RPMI7951 (cell line): ENCODE measurements at regions not wholly inside any gene's neighbourhood (a gene's known extent, or its start where the extent isn't known, plus 50 kb on each side); places are given as distances from the start of the nearest gene placed in this dataset.
"Not testable (repeated sequence)": the region's sequence is repeated elsewhere in the genome, so short reads cannot be mapped to it uniquely, and the experiment has no call there.

Experiments
- DNase-seq: peaks from one replicate; pipeline ENCODE4 v3.0.0-alpha.2; 2012; ENCODE audit warnings: low read depth

DNA sequence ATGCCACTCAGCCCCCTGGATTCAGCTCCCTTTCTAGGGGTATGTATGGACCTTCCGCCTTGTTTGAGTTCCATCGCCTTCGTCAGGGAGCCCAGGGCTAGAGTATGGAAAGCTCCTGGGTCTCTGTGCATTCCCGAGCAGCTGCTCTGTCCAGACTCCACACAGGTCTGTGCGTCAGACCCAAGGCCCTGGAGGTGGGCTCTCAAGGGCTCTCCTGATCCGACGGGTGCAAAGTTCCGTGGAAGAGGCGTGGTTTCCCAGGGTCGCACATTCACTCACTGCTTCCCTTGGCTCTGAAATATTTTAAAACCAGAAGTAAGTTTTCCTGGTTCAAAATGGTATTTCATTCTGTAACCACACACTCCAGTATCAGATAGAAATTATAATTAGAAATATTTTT, 863.2 kb downstream of the TRIML1 start:
- peak; percentile 26 for DNase-seq

DNA sequence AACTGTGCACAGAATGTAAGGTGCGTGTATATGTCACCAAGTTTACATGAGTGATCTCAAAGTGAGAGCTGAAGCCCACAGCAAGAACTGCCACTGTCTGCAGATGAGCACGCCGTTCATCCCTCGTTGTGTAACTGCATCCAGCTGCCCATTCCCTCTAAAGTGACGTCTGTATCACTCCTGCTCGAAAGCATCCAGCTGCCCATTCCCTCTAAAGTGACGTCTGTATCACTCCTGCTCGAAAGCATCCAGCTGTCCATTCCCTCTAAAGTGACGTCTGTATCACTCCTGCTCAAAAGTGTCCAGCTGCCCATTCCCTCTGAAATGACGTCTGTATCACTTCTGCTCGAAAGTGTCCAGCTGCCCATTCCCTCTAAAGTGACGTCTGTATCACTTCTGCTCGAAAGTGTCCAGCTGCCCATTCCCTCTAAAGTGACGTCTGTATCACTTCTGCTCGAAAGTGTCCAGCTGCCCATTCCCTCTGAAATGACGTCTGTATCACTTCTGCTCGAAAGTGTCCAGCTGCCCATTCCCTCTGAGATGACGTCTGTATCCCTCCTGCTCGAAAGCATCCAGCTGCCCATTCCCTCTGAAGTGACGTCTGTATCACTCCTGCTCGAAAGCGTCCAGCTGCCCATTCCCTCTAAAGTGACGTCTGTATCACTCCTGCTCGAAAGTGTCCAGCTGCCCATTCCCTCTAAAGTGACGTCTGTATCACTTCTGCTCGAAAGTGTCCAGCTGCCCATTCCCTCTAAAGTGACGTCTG, 871.4 kb downstream of the TRIML1 start:
- DNase-seq: not testable (repeated sequence)

DNA sequence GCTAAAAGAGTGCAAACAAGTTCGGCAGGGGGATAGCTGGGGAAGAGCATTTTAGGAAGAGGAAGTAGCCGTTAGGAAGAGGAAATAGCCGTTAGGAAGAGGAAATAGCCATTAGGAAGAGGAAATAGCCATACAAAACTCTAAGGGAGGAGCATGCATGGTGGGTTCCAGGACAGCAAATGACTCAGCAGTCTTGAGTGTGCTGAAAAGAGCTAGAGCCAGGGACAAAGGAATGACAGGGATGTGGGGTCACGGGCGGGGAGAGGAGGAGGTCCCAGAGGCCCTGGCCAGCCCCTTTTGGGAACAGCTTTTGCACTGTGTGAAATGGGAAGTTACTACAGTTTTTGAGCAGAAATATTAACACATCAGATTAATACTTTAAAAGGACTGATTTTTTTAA, 882.6 kb downstream of the TRIML1 start:
- peak; percentile 46 for DNase-seq

DNA sequence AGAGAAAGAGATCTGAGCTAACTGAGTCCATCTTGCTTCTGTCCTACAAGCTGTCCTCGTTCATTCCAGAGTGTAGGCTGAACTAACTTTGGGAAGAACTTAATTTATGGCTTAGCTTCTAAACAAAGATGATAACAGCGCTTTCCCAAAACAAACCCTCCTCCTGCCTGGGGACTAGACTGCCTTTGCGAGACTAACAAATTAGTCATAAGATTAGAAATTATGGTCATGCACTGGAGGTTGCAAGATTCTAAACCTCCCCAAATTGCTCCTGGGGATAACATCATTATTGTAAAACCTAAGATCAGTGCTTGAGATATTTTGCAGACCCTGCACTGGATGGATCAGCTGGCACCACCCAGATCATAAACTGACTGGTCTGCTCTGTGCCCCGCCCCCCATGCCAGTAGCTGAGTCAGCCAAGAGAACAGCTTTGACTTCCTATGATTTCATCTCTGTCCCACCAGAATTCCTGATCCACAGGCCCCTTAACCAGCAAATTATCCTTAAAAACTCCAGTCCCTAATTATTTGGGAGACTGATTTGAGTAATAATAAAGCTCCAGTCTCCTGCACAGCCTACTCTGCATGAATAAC, 883.3 kb downstream of the TRIML1 start:
- DNase-seq: peak; percentile 52

DNA sequence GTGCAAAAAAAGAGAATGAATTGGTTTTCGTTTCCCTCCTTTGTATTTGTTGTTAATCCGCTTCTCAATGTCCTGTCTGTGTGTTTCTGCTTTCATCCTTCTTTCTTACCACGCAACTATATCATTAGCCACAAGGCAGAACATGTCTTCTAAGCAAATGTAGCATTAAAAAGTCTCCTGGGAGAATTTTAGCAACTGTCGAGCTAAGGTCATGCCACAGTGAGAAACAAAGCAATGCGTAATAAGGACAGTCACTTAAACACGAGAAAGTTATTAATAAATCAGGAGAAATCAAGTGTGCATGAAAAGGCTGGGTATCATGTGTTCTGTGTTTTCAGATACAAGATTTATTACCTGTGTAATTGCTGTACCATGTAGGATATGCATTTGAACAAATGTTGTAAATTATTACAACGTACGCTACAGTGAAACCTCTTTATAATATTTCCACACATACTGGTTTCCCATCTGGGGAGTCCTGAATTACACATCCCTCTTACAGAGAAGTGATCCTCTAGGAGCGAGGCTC, 890.8 kb downstream of the TRIML1 start:
- DNase-seq: no peak

DNA sequence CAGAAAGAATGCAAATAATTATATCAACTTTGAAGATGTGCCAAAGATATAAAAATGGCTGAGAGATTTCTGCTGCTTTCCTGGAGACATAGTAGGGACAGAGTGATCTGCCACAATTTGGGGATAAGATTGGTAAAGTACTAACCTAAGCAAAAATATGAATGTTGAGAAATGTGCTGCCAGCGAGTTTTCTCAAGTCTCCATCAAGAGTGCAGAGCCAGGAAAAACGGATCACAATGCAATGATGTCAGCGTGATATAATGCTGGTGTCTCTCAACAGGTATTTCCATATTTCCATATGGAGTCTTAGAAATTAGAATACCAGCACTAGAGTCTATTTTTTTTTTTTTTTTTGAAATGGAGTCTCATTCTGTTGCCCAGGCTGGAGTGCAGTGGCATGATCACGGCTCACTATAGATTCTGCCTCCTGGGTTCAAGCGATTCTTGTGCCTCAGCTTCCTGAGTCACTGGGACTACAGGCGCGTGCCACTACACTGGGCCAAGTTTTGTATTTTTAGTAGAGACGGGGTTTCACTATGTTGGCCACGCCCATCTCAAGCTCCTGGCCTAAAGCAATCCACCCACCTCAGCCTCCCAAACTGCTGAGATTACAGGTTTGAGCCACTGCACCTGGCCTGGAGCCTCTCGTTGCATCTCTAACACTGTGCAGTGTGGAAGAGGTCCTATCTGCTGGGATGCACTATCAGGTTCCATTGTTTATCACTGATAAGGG, 893.5 kb downstream of the TRIML1 start:
- no peak for DNase-seq

DNA sequence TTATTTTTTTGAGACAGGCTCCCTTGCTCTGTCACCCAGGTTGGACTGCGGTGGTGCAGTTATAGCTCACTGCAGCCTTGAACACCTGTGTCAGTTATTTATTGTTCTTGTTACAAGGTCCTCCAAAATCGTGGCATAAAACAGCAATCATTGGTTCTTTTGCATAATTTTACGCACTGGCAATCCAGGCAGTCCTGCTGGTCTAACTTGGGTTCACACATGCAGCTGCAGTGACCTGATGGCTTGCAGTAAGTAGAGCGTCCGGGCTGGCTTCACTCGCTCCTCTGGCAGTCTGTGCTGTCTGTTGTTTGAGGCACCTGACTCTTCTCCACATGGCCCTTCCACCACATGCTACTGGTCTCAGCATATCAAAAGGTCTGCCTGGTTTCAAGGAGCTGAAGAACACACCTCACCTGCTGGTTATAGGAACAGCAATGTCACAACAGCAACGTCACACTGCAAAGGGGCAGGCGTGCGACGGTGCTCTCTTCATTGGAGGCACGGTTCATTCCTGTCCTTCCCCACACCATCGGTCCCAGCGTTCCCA, 894.6 kb downstream of the TRIML1 start:
- DNase-seq: no peak

DNA sequence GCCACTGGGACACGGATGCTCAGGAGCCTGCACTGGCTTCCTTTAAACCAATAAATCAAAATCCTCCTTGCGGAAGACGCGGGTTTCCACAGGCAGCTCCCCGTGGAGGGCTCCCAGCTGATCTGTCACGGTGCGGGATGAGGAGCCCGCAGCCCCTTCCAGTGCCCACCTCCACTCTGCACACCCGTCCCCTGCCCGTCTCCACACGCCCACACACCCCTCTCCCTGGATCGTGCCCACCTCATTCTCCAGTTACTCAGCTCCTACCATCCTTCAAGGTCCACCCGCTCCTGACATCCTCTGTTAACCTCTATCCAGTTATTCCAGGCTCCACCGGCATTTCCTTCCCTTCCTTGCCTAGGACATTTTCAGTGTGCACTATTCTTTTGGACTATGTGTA, 895.9 kb downstream of the TRIML1 start:
- DNase-seq: no peak

DNA sequence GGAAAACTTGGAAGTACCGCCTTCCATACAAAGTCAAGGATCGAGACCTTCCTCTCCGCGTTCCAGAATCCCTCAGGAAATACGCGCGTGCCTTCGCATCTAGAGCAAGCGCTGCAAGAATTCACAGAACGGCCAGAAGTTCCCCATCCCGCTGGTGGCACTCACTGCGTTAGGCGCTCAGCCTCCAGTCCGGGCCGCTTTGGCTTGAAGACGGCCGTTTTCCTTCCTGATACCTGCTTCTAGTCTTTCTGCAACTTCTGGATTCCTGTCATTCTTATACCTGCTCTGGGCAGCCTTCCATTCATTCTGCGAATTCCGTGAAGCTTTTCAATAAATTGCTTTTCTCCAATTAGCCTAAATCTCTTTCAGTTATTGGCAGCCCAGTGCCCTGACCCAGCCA, 896.4 kb downstream of the TRIML1 start:
- no peak for DNase-seq

DNA sequence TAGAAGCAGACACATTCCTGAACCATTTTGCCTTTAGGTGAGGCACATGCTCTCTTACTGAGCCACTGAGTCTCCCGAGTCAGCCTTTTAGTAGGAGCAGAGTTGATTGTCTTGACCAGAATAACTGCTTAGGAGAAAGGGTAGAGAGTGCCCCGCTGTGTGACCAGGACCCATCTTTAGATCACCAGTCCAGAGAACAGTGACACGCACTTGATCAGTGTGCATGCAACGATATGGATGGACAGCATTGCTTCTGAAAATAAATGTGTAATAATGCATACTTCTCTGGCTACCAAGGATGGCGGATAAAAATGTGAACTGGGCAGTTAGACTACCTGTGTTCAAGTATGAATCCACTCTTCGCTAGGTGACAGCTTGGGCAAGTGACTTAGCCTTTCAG, 897.7 kb downstream of the TRIML1 start:
- no peak for DNase-seq

DNA sequence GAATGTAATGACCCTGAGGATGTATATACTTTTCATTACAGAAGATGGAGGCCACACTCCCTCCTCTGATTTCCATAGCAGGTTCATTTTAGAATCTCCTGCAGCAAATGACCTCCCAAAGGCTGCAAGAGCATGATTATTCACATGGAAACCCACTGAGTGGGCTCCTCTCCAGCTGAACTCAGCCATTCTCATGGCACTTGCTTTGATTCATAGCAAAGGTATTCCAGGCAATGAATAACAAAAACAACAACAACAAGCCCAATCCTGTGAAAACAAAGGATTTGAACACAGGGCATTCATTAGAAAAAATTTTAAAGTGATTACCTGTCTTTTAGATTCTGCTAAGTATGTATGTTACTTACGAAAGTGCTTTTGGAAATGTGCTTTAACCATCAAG, 894.0 kb upstream of the FRG1 start:
- DNase-seq: no peak

DNA sequence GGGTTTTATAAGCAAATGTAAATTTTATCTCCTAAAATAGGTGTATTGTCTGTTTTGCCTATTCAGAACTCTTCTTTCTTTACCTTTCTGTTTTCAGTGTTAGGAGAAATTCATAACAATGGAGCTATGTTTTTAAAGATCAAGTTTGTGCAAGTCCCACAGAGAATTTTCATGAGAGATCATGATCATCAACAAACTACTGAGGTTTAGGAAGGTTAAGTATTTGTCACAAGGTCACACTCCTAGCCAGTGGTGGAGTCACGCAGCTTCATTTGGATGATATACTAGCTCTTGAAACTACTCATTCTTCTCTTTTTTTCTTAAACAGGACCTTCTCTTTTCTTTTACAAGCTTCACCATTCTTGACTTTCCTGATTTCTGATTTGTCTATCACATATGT, 892.6 kb upstream of the FRG1 start:
- no peak for DNase-seq

DNA sequence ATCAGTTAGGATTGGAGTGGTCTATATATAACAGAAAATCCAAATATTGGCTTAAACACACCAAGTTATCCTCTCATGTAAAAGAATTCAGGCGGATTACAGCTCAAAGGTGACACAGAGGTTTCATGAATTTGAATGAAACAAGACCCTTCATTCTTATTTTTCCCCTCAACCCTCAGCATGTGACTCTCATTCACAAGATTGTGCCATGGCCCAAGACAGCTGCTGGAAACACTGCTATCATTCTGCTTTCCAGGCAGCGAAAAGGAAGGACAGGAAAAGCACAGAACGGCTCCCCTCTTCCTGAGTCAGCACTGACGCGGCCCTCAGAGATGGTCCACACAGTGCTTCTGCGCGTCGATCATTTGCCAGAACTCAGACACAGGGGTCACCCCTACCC, 891.0 kb upstream of the FRG1 start:
- DNase-seq: no peak

DNA sequence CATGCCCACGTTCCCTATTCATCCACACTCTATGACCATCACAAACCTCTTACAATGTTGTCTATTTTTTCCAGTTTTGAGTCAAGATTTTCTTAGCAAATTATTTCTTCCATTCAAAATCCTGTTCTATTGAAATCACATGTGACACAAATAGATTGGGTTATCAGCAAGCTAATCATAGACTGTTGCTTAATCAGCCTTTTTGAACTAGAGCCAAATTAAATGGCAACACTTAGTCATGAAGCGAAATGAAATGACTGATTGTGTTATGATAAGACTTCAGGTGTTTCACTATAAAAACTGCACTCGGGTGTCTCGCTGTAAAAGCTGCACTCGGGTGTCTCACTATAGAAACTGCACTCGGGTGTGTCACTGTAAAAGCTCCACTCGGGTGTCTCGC, 890.0 kb upstream of the FRG1 start:
- DNase-seq: no peak

DNA sequence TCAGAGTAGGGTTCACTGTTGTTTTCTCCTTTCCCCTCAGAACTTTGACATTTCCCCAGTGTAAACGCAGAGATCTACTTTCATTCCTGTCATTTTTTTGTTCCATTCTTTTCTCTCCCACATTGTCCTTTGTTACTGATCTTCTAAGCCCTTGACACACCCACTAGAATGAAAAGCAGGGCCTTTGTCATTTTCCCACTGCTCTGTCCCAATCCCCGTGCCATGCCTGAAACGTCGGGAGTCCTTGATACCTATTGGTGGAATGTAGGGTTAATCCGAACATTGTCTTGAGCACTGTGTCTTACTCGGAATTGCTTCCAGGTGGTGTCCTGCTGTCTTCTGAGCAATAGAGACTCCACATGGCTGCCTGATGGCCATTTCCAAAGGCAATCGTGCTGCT, 887.1 kb upstream of the FRG1 start:
- DNase-seq: no peak

DNA sequence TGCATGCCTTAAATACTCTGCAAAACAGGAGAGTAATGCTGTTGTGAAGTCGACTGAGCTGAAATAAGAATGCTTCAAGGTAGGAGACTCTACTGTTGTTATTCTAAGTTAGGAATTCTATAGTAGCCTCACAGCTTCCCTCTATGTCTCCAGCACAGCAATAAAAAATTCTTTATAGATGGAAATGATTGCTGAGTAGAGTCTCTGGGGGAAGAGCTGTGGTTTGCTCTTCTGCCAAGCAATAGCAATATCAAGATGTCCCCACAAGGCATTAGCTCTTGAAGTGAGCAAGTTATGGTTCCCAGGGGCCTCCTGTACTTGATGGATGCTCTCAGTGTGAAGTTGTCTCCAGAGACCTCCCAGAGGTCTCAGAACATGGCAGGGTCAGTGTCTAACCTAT, 880.6 kb upstream of the FRG1 start:
- no peak for DNase-seq

DNA sequence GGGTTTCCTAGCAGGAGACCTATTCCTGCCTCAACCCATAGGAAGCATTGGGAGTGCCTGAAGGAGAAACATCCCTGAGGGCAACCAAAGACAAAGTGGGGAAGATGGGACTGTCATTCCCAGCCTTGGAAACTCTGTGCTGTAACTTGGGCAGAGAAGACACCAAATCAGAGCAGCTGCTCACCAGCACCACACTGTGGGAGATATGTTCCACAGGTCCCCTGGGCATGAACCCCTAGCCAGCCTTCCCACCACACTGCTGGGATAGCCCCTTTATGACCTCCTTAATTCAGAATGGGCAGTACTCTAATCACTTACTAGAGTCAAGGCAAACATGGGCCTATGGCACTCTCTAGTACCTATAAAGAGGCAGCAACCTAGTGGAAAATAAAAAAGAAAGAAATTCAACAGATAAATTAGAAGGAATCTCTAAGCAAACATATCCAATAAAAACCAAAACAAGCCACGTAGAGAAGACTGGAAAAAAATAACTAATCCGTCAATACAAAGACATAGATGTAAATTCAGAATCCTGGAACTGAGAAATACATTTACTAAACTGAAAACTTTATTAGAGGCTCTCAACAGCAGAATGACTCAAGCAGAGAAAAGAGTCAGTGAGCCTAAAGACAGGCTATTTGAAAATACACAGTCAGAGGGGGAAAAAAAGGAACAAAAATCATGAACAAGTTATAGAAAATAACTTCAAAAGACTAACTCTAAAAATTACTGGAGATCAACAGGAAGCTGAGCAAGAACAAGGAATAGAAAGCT, 878.4 kb upstream of the FRG1 start:
- no peak for DNase-seq

DNA sequence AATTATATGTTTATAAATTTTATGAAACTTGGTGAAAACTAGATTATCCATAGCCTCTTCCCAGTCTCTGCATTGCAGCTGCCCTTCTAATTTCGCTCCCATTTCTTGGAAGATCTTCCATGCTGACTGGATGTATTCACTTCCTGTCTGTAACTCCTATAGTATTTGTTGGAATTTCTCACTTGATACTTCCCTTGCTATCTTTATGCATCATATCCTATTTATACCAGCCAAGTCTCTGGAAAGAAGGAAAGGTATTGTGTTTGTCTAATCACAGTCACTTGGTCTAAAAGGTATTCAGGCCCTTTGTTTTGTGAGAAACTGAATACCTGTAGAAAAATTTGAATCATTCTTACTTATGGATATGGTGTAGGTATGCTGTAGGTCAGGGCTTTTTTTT, 870.9 kb upstream of the FRG1 start:
- no peak for DNase-seq

DNA sequence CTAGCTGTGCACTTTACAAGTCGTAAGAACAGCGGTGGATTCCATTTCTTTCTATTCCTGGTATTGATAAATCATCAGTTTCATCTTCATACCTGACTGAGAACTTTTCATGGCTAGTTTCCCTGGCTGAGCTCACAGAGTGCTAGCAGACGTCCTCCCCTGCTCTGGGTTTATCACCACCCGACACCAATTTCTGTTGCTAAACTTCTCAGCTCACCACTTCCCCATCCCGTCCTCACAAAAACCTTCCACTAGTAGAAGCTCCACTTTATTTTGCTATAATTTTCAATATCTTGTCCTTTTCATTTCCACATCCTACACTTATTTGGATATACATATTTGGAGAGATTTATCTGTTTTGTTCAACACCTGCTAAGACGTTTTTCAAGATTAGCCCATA, 869.4 kb upstream of the FRG1 start:
- no peak for DNase-seq

DNA sequence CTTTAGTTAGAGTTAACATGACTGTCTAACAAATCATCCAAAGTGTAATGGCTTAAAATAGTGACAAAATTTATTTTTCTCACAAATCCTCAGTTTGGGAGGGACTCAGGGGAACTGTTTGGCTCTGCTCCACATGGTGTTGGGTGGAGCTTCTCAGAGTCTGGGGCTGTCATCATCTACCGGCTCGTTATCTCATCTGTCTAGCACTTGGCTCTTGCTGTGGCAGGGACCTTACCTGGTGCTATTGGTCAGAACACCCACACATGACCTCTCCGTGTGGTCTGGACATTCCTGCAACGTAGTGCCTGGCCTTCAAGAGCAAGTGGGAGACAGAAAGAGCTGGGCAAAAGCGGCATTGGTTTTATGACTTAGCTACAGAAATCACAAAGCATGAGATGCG, 866.9 kb upstream of the FRG1 start:
- no peak for DNase-seq

DNA sequence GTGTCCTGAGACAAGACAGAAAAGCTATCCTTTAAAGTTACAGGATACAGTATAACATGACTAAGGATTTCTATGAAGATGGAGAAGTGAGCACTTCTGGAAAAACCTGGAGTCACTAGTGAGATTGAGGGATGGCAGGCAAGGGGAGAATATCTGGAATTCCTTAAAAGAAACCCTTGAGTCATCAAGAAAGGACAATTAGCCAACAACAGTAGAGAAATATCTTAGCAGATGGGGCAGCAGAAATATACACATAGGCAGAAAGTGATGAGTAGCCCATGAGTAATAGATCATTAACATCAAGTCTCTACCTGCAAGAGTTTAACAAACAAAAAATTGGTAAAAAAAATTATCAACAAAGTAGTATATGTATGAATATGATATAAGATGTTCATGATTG, 858.8 kb upstream of the FRG1 start:
- no peak for DNase-seq

DNA sequence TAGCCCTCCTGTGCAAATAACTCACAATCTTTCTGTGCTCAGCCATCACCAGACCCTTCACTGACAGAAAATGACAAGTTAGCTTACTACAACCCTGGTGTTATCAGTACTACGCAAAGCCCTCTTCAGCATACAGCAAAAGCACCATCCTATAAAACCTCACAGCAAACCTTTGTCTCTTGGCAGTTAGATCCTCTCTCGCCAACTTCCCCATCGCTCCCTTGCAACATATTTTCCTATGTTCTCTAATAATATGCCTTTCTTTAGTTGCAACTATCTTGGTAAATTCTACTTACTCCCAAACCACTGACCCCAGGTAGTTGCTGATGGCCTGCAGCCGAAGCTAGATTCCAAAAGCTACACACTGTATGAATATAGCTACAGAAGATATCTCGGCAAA, 856.9 kb upstream of the FRG1 start:
- DNase-seq: no peak
